ENCODE measurements at regions not wholly inside any gene's neighbourhood (a gene's known extent, or its start where the extent isn't known, plus 50 kb on each side); places are given as distances from the start of the nearest gene placed in this dataset.

DNA sequence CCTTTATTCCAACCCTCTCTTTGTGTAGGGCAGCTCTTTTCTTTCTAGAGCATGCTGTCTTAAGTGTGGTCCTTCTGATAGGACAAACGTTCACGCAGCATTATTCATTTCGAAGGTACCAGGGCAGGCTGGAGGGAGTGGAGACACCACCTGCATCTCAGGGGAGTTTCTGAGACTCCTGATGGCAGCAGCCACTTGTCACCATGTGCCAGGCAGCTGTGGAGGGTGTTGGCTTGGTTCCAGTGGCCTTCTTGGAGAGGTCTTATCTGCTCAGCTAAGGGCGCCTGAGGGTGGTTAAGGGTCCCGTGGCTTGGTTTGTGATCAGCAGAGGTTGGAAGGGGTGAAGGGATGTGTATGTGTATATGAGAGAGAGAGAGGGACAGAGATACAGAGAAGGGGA, 257.1 kb upstream of the EEF2KMT start:
- no peak for TF ChIP-seq POLR2A (IDR thresholded peaks at IDR 0.05)
- TF ChIP-seq POLR2AphosphoS5 (IDR thresholded peaks at IDR 0.05), result no peak
- no peak for TF ChIP-seq EP300 (IDR thresholded peaks at IDR 0.05)
- TF ChIP-seq, protein P1, sequence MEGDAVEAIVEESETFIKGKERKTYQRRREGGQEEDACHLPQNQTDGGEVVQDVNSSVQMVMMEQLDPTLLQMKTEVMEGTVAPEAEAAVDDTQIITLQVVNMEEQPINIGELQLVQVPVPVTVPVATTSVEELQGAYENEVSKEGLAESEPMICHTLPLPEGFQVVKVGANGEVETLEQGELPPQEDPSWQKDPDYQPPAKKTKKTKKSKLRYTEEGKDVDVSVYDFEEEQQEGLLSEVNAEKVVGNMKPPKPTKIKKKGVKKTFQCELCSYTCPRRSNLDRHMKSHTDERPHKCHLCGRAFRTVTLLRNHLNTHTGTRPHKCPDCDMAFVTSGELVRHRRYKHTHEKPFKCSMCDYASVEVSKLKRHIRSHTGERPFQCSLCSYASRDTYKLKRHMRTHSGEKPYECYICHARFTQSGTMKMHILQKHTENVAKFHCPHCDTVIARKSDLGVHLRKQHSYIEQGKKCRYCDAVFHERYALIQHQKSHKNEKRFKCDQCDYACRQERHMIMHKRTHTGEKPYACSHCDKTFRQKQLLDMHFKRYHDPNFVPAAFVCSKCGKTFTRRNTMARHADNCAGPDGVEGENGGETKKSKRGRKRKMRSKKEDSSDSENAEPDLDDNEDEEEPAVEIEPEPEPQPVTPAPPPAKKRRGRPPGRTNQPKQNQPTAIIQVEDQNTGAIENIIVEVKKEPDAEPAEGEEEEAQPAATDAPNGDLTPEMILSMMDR (IDR thresholded peaks at IDR 0.05), result no peak
- ATAC-seq (ENCODE audit: low FRiP score in 2 of 2), result no peak
- WGBS, 2 donors, result 72 to 84% methylated on average over 5 of the region's 5 CpGs

DNA sequence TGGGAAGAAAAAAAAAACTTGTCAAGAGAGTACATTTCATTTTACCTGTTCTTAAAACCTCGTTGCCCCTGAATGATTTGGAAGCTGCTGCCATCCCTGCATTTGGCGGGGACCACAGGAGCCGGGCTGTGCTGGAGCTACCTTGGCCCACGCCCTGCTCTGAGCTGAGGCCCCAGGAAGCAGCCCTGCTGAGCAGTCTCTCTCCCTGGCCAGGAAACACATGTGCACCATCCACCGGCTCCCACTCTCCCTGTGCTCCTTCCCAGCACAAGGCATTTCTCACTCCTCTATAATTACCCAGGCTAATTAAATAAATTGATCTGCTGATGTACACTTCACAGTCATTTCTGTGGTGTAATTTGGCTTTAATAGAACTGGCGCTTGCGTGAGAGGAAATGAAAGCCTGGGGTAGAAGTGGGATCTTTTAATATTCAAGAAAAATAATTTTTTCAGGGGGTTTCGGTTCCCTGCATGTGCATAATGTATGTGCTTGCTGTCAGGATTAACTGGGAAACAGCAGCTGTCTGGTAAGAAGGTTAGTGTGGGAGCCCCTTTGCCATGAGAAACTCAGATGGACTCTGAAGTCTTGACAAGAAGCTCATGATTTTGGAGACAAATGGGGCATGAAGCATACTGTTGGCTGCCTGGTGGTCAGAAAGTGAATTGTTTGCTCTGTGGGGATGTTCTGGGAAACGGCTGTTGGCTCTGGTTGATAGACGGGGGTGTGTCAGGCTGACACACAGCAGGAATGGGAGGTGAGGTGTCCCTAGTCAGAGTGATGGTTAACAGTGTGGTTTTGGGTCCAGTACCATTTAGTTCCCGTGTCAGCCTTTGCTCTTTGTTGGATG, 252.3 kb upstream of the EEF2KMT start:
- 47 to 51% methylated on average over 11 of the region's 11 CpGs for WGBS, 2 donors
- Histone ChIP-seq H3K27ac (no peak overlapping the region), H3K4me1 (no peaks in the 10 kb centered on the region), H3K27me3 (no peaks in the 10 kb centered on the region), H3K9me3 (no peaks in the 10 kb centered on the region), H3K4me3 (no peak overlapping the region), H3K36me3 (no peaks in the 10 kb centered on the region)
- DNase-seq (no peak), ATAC-seq (ENCODE audit: low FRiP score in 2 of 2) (no peak)
- TF ChIP-seq EP300 (IDR thresholded peaks at IDR 0.05) (no peak), POLR2A (IDR thresholded peaks at IDR 0.05) (no peak), POLR2AphosphoS5 (IDR thresholded peaks at IDR 0.05) (no peak)
- TF ChIP-seq, protein P1 (IDR thresholded peaks at IDR 0.05), result no peak

More for the DNA sequence above, 257.1 kb upstream of the EEF2KMT start:
- no peaks in the 10 kb centered on the region for H3K27me3 ChIP-seq
- no peaks in the 10 kb centered on the region for H3K9me3 ChIP-seq
- DNase-seq, result no peak
- no peaks in the 10 kb centered on the region for H3K36me3 ChIP-seq
- no peak overlapping the region for H3K27ac ChIP-seq
- H3K4me3 ChIP-seq, result no peak overlapping the region
- H3K4me1 ChIP-seq, result no peaks in the 10 kb centered on the region

GRCh38 chr16:5349101-5349500, 251.5 kb upstream of the EEF2KMT start:
- Histone ChIP-seq H3K27ac (no peak overlapping the region), H3K4me1 (no peaks in the 10 kb centered on the region), H3K9me3 (no peaks in the 10 kb centered on the region), H3K36me3 (no peaks in the 10 kb centered on the region), H3K27me3 (no peaks in the 10 kb centered on the region), H3K4me3 (no peak overlapping the region)
- no peak for TF ChIP-seq EP300 (IDR thresholded peaks at IDR 0.05)
- no peak for TF ChIP-seq POLR2A (IDR thresholded peaks at IDR 0.05)
- TF ChIP-seq POLR2AphosphoS5 (IDR thresholded peaks at IDR 0.05), result no peak
- TF ChIP-seq, protein P1 (IDR thresholded peaks at IDR 0.05), result no peak
- ATAC-seq (ENCODE audit: low FRiP score in 2 of 2), result no peak
- DNase-seq, result no peak
- 92 to 94% methylated on average over 8 of the region's 8 CpGs for WGBS, 2 donors

GRCh38 chr16:5347561-5347960, 250.0 kb upstream of the EEF2KMT start:
- WGBS, 2 donors, result 88 to 90% methylated on average over 4 of the region's 4 CpGs
- ATAC-seq (ENCODE audit: low FRiP score in 2 of 2) (no peak), DNase-seq (no peak)
- Histone ChIP-seq H3K4me3 (no peak overlapping the region), H3K9me3 (no peaks in the 10 kb centered on the region), H3K27ac (no peak overlapping the region), H3K4me1 (no peaks in the 10 kb centered on the region), H3K36me3 (no peaks in the 10 kb centered on the region), H3K27me3 (no peaks in the 10 kb centered on the region)
- TF ChIP-seq POLR2AphosphoS5 (IDR thresholded peaks at IDR 0.05) (no peak), POLR2A (IDR thresholded peaks at IDR 0.05) (no peak), EP300 (IDR thresholded peaks at IDR 0.05) (no peak)
- TF ChIP-seq, protein P1 (IDR thresholded peaks at IDR 0.05), result no peak

GRCh38 chr16:5336941-5337340, 239.3 kb upstream of the EEF2KMT start:
- H3K9me3 ChIP-seq, result no peaks in the 10 kb centered on the region
- 47 to 50% methylated on average over 6 of the region's 6 CpGs for WGBS, 2 donors
- no peak overlapping the region for H3K4me3 ChIP-seq
- H3K27me3 ChIP-seq, result no peaks in the 10 kb centered on the region
- DNase-seq, result no peak
- no peaks in the 10 kb centered on the region for H3K36me3 ChIP-seq
- no peak for ATAC-seq (ENCODE audit: low FRiP score in 2 of 2)
- TF ChIP-seq POLR2A (IDR thresholded peaks at IDR 0.05) (no peak), POLR2AphosphoS5 (IDR thresholded peaks at IDR 0.05) (no peak), EP300 (IDR thresholded peaks at IDR 0.05) (no peak)
- TF ChIP-seq, protein P1 (IDR thresholded peaks at IDR 0.05), result no peak
- H3K27ac ChIP-seq, result no peak overlapping the region
- no peaks in the 10 kb centered on the region for H3K4me1 ChIP-seq
